ENCODE measurements at regions not wholly inside any gene's neighbourhood (a gene's known extent, or its start where the extent isn't known, plus 50 kb on each side); places are given as distances from the start of the nearest gene placed in this dataset.
A peak's percentile ranks its signal among the peaks of the same experiment; 100 is the strongest.
"Not testable (repeated sequence)": the region's sequence is repeated elsewhere in the genome, so short reads cannot be mapped to it uniquely, and the experiment has no call there.

GRCh38 chr18:66990909-66991308, 387.0 kb upstream of the CDH19 start:
- no peak for DNase-seq (ENCODE audit: low spot score)
- intact Hi-C loops (cut with DNase I), result no loop called here

- intact Hi-C loops (cut with DNase I), result no loop called here
- no peak for DNase-seq (ENCODE audit: low spot score)
Observed at GRCh38 chr18:66979009-66979408, 375.1 kb upstream of the CDH19 start.

- intact Hi-C loops (cut with DNase I), result no loop called here
Observed at GRCh38 chr18:66972681-66973080, 368.8 kb upstream of the CDH19 start.

GRCh38 chr18:66971960-66972359, 368.1 kb upstream of the CDH19 start:
- no peak for DNase-seq (ENCODE audit: low spot score)
- intact Hi-C loops (cut with DNase I), result no loop called here

More at GRCh38 chr18:66972681-66973080, 368.8 kb upstream of the CDH19 start:
- no peak for DNase-seq (ENCODE audit: low spot score)

GRCh38 chr18:66966171-66966570, 362.3 kb upstream of the CDH19 start:
- intact Hi-C loops (cut with DNase I), result no loop called here
- DNase-seq (ENCODE audit: low spot score), result no peak

GRCh38 chr18:66958309-66958708, 354.4 kb upstream of the CDH19 start:
- intact Hi-C loops (cut with DNase I), result no loop called here
- no peak for DNase-seq (ENCODE audit: low spot score)

- intact Hi-C loops (cut with DNase I), result no loop called here
- DNase-seq (ENCODE audit: low spot score), result no peak
Observed at GRCh38 chr18:66951750-66952149, 347.9 kb upstream of the CDH19 start.

- DNase-seq (ENCODE audit: low spot score), result peak; percentile 62
- intact Hi-C loops (cut with DNase I), result no loop called here
Observed at GRCh38 chr18:66949419-66949818, 345.5 kb upstream of the CDH19 start.

- intact Hi-C loops (cut with DNase I), result no loop called here
- DNase-seq (ENCODE audit: low spot score), result no peak
Observed at GRCh38 chr18:66937546-66937945, 333.7 kb upstream of the CDH19 start.

GRCh38 chr18:66931010-66931409, 327.1 kb upstream of the CDH19 start:
- DNase-seq (ENCODE audit: low spot score), result no peak

GRCh38 chr18:66916834-66917233, 312.9 kb upstream of the CDH19 start:
- intact Hi-C loops (cut with DNase I), result no loop called here
- no peak for DNase-seq (ENCODE audit: low spot score)

More at GRCh38 chr18:66931010-66931409, 327.1 kb upstream of the CDH19 start:
- intact Hi-C loops (cut with DNase I), result no loop called here

- intact Hi-C loops (cut with DNase I), result no loop called here
- no peak for DNase-seq (ENCODE audit: low spot score)
Observed at GRCh38 chr18:66900837-66901236, 296.9 kb upstream of the CDH19 start.

- DNase-seq (ENCODE audit: low spot score), result no peak
- intact Hi-C loops (cut with DNase I), result no loop called here
Observed at GRCh38 chr18:66895631-66896030, 291.7 kb upstream of the CDH19 start.

GRCh38 chr18:66894851-66895250, 291.0 kb upstream of the CDH19 start:
- no peak for DNase-seq (ENCODE audit: low spot score)
- intact Hi-C loops (cut with DNase I), result no loop called here

GRCh38 chr18:66892388-66892787, 288.5 kb upstream of the CDH19 start:
- DNase-seq (ENCODE audit: low spot score); intact Hi-C loops (cut with DNase I): not testable (repeated sequence)

GRCh38 chr18:66874812-66875474, 271.1 kb upstream of the CDH19 start:
- no peak for DNase-seq (ENCODE audit: low spot score)
- intact Hi-C loops (cut with DNase I), result no loop called here

- DNase-seq (ENCODE audit: low spot score), result no peak
- intact Hi-C loops (cut with DNase I), result no loop called here
Observed at GRCh38 chr18:66874375-66874774, 270.5 kb upstream of the CDH19 start.

- no peak for DNase-seq (ENCODE audit: low spot score)
- intact Hi-C loops (cut with DNase I), result no loop called here
Observed at GRCh38 chr18:66873899-66874298, 270.0 kb upstream of the CDH19 start.

GRCh38 chr18:66872277-66872676, 268.4 kb upstream of the CDH19 start:
- DNase-seq (ENCODE audit: low spot score), result no peak
- intact Hi-C loops (cut with DNase I), result no loop called here

- intact Hi-C loops (cut with DNase I), result no loop called here
- no peak for DNase-seq (ENCODE audit: low spot score)
Observed at GRCh38 chr18:66867653-66868052, 263.8 kb upstream of the CDH19 start.

- DNase-seq (ENCODE audit: low spot score); intact Hi-C loops (cut with DNase I): not testable (repeated sequence)
Observed at GRCh38 chr18:66866427-66866940, 262.6 kb upstream of the CDH19 start.
